C4-2B (cell line): ENCODE measurements at regions not wholly inside any gene's neighbourhood (a gene's known extent, or its start where the extent isn't known, plus 50 kb on each side); places are given as distances from the start of the nearest gene placed in this dataset.

Experiments used
- CTCF ChIP-seq: fragments of 450-650 bp; conservative IDR thresholded peaks from 2 replicates; pipeline ENCODE4 v1.5.1; 2017; ENCODE audit warnings: mild to moderate bottlenecking
- ZFX ChIP-seq: fragments of 450-650 bp; IDR thresholded peaks from 2 replicates; pipeline ENCODE4 v1.6.1; 2017

DNA sequence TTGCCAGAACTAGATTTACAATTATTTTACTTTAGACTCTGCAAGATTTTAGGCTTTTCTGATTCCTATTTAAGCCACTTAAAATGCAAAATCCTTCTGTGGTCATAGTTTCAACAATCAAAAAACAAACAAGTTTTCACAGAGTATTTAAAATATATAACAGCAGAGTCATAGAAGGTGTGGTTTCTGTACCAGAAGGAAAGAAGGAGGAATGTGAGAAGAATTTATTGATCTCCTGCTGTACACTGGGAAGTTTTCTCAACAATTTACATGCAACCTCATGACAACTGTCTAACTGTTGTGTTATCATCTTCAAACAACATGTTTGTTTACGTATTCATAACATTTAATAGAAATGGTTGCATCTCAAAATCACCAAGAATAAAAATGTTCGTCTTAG, 102.3 kb upstream of the CEP126 start:
- no peak for TF ChIP-seq CTCF
- no peak for TF ChIP-seq ZFX
